ENCODE measurements at regions not wholly inside any gene's neighbourhood (a gene's known extent, or its start where the extent isn't known, plus 50 kb on each side); places are given as distances from the start of the nearest gene placed in this dataset.

DNA sequence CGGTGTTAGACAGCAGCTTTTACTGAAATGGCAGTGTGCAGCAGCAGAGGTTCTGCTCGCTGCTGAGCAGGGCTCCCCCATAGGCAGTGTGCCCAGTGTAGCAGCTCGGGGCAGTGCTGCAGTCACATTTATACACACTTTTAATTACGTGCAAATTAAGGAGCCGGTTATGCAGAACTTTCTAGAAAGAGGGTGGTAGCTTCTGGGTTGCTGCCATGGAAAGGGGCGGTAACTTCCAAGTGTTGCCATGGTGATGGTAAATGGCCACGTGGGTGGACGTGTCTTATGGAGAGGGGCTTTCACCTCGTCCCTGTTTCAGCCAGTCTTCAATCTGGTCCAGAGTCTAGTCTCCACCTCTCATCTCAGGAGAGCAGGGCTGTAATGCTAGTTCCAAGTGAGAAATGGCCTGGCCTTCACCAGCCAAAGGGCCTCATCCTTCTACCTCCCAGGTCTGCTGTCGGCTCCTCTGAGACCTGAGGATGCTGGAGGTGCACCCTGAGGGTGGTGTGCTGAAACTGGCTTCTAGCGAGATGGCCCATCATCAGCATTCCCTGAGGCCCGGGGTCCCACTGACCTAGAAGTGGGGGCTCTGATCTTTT, 180.5 kb upstream of the PMEPA1 start:
- no peak for DNase-seq

DNA sequence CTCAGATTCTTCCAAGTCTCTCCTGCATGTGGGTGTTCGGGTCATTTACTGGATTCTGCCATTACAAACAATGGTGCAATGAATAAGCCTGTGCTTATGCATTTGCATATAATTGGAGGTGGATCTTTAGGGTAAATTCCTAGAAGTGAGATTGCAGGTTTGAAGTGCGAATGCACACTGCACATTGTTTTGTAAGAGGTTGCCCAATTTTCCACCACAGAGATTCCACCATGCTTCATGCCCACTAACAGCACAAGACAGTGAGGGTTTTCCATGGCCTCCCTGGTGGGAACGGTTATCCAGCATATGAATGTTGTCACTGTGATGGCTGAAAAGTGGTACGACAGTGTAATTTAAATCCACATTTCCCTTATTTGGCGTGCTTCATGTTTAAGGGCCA, 178.8 kb upstream of the PMEPA1 start:
- no peak for DNase-seq

DNA sequence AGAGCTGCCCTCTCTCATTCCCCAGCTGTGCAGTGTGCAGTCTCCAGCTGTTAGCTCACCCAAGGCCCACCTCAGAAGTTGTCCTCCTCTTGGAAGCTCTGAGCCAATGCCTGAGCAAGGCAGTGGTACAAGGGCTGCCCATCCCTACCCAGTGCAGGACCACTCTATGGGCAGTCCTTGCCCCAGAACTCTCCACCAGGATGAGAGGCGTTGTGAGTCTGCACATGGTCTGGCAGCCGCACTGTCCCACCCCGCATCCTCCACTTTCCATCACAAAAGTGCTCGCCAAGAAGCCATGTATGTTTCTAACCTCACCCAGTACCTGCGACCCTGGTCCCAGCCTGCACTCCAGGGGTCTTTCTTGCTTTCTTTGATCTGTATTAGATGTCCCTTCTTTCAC, 175.1 kb upstream of the PMEPA1 start:
- DNase-seq, result no peak

DNA sequence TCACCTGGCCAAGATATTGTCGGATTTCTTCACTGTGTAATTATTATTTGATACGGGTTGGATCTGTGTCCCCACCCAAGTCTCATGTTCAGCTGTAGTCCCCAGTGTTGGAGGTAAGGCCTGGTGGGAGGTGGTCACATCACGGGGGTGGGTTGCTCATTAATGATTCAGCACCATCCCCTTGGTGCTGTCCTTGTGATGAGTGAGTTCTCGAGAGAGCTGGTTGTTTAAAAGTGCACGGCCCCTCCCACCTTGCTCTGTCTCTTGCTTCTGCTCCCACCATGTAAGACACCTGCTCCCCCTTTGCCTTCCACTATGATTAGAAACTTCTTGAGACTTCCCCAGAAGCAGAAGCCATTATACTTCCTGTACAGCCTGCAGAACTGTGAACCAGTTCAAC, 173.9 kb upstream of the PMEPA1 start:
- no peak for DNase-seq

DNA sequence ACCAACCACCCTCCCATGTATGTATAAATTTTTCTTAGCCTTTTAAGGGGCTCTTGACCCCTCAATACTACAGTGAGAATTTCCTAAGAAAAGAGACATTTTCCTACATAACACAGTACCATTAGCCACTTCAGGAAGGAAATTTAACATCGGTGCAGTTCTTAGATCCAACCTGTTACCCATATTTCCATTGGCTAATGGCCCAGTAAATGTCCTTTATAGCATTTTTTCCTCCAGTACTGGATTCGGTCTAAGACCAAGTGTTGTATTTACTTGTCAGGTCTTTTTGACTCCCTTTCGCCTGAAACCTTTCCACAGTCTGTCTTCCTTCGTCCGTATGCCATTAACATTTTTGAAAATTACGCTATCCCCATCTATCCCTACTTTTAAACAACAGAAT, 173.4 kb upstream of the PMEPA1 start:
- no peak for DNase-seq

DNA sequence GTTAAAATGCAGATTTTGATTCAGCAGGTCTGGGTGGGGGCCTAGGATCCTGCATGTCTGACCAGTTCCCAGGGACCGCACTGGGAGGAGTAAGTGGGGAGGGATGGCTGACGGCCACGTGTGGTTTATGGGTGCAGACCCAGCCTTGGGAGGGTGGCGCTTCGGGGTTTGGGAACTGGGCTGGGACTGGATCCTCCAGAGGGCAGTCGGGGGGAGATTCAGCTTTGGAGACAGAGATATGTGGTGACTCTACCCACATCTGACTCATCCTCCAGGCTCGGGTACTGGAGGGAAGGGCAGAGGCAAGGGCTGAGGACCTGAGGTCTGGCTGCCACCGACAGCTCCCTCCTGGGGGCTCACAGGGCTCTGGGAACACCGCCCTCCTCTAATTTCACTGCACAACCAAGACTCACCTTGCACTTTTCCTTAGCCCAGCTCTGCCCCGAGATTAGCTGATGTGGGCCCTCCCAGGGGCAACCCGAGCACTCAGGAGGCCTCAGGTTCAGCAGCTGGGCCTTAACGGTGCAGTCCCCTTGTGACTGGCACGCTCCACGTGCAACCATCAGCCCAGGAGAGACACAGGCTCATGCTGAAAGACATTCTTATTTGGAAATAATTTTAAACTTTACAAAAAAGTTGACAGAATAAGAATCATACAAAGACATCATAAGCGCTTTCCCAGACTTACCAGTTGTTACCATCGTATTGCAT, 172.8 kb upstream of the PMEPA1 start:
- DNase-seq, result no peak

DNA sequence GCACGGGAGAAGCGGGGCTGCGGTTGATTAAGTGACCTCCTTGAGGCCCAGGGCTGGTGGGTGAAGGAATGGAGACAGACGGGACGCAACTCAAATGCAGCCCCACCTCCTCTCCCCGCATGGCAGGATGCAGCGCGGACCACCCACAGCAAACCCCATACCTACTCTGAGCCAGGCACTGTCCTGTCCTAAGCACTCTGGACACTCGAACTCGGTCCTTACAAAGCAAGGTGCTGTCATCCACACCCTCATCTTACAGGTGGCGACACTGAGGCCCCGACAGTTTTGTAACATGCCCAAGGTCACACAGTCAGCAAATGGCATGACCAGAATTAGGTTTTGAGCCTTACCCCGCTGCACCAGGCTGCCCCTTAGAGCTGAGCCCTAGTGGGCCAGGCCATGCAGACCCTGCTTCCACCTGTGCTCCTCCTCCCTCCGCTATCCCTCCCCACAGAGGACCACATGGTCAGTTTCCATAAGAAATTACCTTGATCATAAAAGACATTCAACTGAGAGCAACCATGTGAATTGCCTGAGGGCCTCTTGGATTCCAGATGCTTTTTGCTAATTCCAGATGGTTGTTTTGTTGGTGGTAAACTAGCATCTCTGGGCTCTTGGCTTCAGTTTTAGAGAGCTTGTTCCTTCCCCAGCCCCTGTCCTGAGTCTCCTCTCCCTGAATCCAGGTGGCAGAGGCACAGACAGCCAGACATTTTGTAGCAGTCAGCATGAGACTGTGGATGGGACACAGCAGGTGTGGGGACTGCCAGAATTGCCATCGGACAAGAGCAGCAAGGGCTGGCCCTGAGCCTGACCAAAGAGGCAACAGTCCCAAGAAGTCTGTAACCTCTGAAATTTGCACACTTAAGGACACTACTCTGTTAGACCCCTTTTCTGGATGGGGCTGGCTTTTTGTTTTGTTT, 171.9 kb upstream of the PMEPA1 start:
- no peak for DNase-seq

DNA sequence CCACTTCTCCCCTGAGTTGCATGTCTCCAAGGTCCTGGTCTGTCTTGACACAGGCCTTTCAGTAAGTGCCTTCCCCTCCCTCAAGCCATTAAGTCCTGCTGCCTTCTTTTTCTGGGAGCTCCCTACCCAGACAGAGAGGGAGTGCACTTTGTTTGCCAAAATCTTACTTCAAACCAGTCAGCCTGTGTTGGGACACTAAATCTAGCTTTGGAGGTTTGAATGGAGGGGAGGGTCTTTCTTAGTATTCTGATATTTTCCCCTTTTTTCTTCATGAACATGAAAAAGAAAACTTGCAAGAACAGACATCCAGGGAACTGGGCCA, 170.7 kb upstream of the PMEPA1 start:
- DNase-seq, result no peak

DNA sequence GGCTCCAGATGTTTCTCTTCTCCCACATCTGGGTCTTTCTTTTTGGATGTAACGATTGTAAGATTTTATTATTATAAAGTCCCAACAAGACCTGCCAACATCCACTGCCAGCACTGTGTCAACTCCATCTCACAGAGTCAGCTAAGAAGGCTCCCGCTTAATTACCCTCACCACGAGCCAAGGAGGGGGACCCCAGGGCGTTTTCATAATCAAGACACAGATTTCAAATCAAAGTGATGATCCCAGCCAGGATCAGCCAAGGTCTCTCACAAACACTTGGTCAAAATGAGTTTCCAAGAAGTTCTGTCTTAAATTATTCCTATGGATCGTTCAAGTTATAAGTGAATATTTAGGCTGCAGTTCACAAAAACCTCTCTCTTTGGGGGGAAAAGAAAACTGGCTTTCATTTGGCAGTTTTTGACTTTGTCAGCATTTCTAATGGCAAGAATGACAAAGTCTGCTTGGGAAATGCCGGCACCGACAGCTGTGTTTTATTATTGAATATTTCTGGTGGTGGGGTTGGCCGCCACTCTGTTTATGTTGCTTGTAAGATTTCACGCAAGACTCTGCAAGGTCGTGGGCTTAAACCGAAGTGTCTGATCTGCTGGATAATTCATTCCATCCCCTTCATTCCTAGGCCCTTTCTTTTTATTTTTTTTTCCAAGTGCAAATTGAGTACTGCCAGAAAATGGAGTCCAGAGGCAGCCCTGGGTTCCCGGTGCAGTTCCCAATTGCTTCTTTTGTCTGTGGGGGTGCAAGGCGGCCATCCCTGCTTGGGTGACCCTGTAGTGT, 170.2 kb upstream of the PMEPA1 start:
- DNase-seq, result no peak

DNA sequence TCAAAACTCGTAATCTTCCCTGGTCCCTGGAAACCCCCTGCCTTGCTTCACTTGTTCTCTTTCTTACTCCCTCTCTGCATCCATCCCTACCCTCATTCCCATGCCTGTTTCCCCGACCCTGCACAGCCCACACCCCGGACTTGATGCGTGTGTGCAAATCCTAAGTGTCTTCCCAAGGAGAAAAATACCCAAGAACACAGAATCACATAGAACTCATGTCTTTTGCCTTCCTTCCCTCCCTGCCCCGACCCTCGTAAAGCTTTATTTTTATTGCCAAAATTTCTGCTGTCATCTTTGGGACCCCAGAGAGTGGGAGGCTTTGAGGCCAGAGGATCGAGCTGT, 169.6 kb upstream of the PMEPA1 start:
- no peak for DNase-seq

DNA sequence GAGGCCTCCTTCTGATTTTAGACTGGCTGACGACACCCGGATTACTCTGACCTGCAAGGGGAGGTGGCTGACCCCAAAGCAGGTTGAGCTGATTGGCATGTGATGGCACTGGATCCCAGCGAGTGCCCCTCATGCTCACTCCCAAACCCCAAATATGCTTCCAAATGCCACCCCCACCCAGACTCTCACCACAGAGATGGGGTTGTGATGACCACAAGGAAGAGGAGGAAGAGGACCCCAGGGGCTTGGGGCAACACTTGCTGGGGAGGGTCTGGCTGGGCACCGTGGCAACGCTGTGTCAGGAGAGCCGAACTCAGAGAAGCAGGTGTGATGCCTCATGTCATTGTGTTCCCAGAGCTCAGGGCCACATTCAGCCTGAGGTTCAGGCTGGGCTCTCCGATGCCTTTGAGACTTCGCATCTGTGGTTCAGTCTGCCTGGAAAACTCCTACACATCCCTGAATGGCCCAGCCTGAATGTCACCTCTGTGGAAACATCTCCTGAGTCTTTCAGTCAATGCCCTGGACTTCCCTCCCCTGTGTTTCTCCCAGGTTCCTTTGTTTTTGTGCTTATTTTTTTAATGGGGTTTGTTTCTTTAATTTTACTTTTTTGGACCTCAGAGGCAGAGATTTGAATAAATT, 169.1 kb upstream of the PMEPA1 start:
- DNase-seq, result no peak

DNA sequence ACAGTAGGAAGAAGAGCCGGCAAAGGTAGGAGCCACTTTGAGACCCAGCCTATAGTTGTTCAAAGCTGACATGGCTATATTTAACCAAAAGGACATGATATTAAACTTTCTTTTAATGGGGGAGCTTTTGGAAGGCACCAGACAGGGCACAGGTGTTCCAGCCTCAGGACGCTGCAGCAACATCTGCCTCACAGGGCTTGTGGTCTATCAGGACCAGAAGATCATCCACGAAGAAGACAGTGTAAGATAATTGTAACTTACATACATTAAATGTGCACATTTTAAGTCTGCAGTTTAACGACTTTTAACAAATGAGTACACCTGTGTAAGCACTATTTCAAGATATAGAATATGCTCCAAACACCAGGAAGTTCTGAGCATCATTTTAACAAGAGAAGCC, 168.2 kb upstream of the PMEPA1 start:
- no peak for DNase-seq

DNA sequence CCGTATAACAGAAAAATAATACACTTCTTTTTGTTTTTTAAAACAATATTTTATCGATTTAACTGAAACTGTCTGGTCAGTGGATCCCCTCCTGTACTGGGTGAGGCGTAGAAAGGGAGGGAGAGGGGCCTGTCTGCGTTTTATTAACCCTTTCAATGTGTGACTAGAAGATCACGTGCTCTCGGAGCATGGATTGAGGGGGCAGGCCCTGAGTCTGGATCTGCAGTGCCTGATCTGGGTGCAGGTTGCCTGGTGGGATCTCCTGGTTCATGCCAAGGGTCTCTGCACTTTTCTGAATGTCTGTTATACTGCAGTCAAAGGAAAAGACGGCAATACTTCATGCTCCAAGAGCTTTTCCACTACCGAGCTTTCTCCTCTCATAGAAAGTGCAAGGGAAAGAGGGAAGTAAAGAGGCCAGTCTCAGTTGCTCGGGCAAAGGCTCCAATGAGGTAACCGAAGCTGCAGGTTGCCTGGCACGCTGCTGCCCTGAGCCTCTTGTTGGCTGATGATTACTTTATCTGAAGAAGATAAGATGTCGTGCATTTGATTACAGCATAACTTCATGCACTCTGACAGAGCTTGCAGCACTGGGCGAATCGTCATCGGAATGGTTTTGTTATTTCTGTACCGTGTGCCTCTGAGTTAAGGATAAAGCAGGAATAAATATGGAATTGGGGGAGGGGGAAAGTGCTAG, 167.5 kb upstream of the PMEPA1 start:
- DNase-seq, result no peak

DNA sequence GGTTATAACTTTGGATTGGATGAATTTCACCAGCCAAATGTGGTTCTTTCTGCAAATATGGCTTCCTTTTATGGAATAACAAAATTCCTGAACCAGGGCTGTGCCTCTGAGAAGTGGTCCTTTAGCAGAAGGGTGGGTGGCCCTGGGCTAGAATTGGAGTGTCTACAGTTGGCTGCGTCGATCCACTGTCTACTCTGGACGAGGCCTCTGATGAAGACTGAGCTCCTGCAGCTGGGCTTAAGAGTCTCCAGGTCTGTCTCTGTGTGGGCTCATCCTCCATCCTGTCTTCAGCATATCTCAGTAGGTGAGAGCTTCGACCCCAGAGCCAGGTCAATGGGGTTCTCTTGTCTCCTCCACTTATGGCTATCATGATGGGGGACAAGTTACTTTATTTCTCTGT, 166.3 kb upstream of the PMEPA1 start:
- DNase-seq, result no peak

DNA sequence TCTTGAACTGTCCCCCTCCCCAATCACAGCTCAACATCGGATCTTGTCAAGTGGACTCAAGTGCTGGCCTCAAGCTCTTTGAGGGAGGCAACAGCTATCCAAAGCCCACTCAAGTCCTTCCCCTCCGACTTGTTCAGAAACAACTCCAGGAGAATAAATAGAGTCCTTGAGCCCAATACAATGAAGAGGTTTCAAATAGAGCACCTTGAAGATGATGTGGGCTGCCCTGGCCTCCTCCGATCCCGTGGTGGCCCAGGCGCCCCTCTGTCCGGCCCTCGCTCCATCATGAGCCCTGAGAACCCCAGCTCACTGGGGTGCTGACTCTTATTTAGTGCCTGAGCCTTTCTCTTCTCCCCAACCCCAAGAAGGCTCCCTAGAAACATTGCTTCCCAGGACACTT, 164.3 kb upstream of the PMEPA1 start:
- no peak for DNase-seq

DNA sequence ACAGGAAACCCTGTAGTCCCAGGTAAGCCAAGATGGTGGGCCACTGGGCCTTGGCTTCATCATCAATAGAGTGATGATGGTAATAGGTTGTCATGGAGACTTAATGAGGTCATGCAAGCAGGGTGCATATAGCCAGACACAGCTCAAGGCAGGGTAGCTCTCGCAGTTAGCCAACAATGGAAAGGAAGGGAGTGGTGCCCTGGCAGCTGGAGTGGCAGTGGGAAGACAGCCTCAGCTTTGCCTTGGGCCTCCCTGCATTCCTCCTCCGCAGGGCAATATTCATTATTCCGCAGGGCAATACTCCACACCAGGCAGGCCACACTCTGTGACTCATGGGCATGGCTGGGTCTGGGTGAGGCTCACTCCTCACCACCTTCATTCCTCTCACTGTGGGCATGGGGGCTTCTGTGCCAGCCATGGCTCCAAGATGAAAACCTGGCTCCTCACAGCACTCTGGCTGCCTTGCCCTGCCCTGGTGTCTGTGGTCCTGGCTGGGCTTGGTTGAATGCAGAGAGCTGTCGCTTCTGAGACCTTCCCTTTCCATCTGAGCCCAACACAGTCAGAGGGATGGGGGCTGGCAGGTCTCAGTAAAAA, 163.1 kb upstream of the PMEPA1 start:
- no peak for DNase-seq

DNA sequence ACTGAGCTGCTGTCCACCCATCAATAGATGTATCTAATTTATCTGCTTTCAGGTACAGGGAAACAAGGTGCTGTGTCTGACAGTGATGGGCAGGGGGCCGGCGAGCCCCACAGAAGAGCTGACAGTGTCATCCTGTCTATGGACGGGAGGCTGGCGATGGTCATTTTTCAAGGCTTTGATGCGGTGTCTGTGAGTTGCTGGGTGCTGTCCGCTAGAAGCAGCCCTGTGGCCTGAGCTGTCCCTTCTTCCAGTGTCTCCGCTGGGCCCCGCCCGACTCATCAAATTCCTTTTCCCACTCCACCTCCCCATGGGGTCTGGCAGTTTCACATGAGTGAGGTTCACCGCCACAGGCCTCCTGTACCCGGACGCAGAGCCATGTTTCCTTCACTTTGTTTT, 161.4 kb upstream of the PMEPA1 start:
- DNase-seq, result no peak

DNA sequence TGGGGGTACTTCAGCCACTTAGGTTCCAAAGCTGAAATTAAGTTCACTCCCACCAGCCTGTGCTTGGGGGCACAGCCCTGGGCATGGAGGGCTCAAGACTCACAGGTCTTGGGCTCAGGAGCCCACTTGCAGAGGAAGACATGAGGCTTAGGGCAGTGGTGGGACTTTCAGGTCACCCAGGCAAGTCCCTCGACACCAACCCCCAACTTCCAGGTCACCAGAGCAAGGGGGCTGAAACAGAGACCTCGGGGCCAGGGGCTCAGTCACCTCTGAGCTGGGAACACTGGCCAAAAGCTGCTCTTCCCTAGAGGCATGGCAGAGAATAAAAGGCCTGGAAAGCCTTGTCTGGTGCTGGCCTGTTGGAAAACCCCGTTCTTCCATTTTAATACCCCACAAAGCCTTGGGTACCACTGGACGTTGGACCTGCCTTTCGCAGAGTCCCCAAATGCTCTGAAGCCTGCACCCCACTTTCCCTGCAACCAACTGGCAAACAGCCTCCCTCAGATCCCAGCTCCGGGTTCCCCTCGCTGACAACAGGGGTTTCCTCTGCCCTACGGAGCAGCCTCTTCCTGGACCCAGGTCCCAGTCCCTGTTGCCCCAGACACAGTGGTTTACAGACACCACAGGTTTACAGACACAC, 160.9 kb upstream of the PMEPA1 start:
- DNase-seq, result no peak

DNA sequence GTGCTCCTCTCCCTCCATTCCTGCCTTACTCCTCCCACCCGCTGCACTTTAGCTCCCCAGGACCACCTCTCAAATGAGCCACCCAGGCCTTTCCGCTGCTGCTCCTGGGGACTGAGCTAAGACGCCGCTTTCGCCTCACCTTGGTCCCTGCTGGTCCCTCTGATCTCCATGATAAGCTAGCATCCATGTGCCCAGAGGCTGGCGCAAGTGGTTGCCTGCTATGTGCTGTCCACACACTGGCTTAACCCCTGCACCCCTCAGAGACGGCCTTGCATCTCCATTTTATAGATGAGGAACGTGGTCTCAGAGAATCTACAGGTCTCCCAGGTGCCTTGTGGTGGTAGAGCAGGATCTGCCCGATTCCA, 160.1 kb upstream of the PMEPA1 start:
- no peak for DNase-seq

DNA sequence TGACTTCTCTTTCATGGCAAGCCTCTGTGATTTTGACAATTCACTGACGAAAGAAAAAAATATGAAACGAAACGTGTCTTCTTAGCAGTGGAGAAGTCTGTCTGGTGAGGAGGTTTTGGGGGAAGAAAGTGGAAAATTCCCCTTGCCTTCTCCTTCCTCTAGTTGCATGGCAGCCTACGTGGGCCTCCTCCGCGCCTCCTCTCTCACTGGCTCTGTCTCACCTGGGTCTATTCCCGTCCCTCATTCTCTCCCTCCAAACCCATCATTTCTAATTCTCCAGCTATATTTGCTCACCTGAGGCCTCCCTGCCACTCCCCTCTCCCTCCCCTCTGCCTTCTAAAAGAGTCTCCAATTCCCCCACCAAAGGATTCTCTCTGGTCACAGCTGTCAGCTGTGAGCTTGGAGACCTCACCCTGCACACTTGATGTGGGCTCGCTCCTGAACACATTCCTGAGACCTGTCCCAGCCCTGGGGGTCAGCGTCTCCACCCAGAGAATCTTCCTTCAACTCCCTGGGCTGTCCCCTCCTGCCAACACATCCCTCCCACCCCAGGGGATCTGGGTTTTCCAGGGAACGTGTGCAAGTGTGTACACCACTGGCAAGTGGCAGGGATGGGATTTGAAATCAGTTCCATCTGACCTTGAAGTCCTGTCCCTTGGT, 159.6 kb upstream of the PMEPA1 start:
- DNase-seq, result no peak

DNA sequence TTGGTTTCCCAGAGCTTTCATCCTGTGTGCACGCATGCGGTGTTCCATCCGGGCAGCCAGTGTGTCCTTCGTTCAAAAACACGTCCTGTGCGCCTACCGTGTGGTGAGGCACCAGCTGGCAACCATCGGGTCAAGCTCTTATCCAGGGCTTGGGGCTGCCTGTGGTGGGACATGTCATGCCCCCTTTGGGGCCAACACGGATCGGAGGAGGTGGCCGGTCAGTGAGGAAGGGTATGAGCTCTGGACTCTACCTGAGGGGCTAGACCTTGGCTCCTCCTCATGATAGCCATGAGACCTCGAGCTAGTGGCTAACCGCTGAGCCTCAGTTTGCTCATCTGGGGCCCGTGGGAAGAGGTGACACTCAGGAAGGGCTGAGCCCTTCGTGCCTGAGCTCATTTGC, 158.5 kb upstream of the PMEPA1 start:
- no peak for DNase-seq

Measured in NCI-H1417 treated with DMSO at 0.1 percent for 48 hours (cell line).